ENCODE measurements at regions not wholly inside any gene's neighbourhood (a gene's known extent, or its start where the extent isn't known, plus 50 kb on each side); places are given as distances from the start of the nearest gene placed in this dataset.

- Mint-ChIP-seq H3K9me3 (ENCODE audit: unreplicated experiment) (no peaks in the 10 kb centered on the region), H3K4me3 (ENCODE audit: unreplicated experiment) (no peak overlapping the region)
Measured at GRCh38 chr1:229056046-229056445, 214.9 kb upstream of the RAB4A start.

GRCh38 chr1:229058111-229058561 is 212.8 kb upstream of the RAB4A start:
- Mint-ChIP-seq H3K27me3 (ENCODE audit: unreplicated experiment) (peaks cover 2% of the 10 kb centered on the region), H3K4me3 (ENCODE audit: unreplicated experiment) (no peak overlapping the region), H3K36me3 (ENCODE audit: low read depth, unreplicated experiment) (no peaks in the 10 kb centered on the region), H3K27ac (ENCODE audit: unreplicated experiment) (no peak overlapping the region), H3K4me1 (ENCODE audit: unreplicated experiment) (peaks cover 24% of the 10 kb centered on the region), H3K9me3 (ENCODE audit: unreplicated experiment) (no peaks in the 10 kb centered on the region)
- TF ChIP-seq CTCF (IDR thresholded peaks at IDR 0.05; ENCODE audit: unreplicated experiment), result no peak
- DNase-seq (ENCODE audit: low spot score), result no peak

More at GRCh38 chr1:229056046-229056445, 214.9 kb upstream of the RAB4A start:
- TF ChIP-seq CTCF (IDR thresholded peaks at IDR 0.05; ENCODE audit: unreplicated experiment), result no peak
- Mint-ChIP-seq H3K27me3 (ENCODE audit: unreplicated experiment) (peaks cover 2% of the 10 kb centered on the region), H3K27ac (ENCODE audit: unreplicated experiment) (no peak overlapping the region), H3K36me3 (ENCODE audit: low read depth, unreplicated experiment) (no peaks in the 10 kb centered on the region), H3K4me1 (ENCODE audit: unreplicated experiment) (peaks cover 19% of the 10 kb centered on the region)
- no peak for DNase-seq (ENCODE audit: low spot score)

DNA sequence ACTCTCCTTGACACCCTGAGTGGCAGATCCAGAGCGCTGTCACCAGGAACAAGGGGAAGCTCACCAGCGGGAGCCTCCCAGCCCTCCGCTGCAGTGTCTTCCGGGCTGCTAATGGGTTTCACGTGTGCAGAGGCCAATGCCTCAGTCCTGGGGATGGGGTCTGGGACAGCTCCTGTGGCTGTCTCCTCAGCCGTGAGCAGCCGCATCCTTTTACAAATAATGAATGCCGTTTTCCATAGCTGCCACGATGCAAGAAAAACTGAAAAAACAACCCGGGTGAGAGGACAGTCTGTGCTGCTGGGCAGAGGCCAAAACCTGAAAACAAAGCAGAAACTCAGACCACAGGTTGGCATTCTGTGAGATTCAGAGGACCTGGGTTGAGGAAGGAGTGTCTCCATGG is 212.2 kb upstream of the RAB4A start:
- Mint-ChIP-seq H3K9me3 (ENCODE audit: unreplicated experiment) (no peaks in the 10 kb centered on the region), H3K27me3 (ENCODE audit: unreplicated experiment) (peaks cover 2% of the 10 kb centered on the region), H3K36me3 (ENCODE audit: low read depth, unreplicated experiment) (no peaks in the 10 kb centered on the region), H3K27ac (ENCODE audit: unreplicated experiment) (no peak overlapping the region), H3K4me1 (ENCODE audit: unreplicated experiment) (peaks cover 24% of the 10 kb centered on the region), H3K4me3 (ENCODE audit: unreplicated experiment) (no peak overlapping the region)
- no peak for TF ChIP-seq CTCF (IDR thresholded peaks at IDR 0.05; ENCODE audit: unreplicated experiment)
- no peak for DNase-seq (ENCODE audit: low spot score)

GRCh38 chr1:229059671-229060539 is 211.0 kb upstream of the RAB4A start:
- H3K4me1 Mint-ChIP-seq (ENCODE audit: unreplicated experiment), result peaks cover 24% of the 10 kb centered on the region
- peak overlapping the region; percentile 52 for H3K27ac Mint-ChIP-seq (ENCODE audit: unreplicated experiment)
- H3K4me3 Mint-ChIP-seq (ENCODE audit: unreplicated experiment), result no peak overlapping the region
- TF ChIP-seq CTCF (IDR thresholded peaks at IDR 0.05; ENCODE audit: unreplicated experiment), result no peak
- peaks cover 2% of the 10 kb centered on the region for H3K27me3 Mint-ChIP-seq (ENCODE audit: unreplicated experiment)
- no peaks in the 10 kb centered on the region for H3K36me3 Mint-ChIP-seq (ENCODE audit: low read depth, unreplicated experiment)
- H3K9me3 Mint-ChIP-seq (ENCODE audit: unreplicated experiment), result no peaks in the 10 kb centered on the region
- DNase-seq (ENCODE audit: low spot score), result peak; percentile 44

DNA sequence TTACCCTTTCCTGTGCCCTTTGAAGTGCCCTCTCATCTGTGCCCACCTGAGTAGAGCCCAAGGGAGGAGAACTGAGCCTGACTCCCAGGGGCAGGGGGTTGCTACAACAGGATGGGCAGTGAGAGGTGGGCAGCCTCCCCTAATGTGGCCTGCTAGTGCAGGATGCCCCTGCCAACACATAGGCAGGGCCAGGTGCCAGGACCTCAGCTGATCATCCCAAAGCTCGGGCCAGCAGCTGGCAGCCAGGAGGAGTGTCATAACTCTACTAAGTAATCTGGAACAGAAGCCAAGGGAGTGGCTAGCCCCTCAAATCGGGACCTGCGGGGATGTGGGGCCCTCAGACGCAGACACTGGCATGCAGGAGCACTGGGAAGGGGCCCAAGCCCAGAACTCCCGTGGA is 208.8 kb upstream of the RAB4A start:
- no peaks in the 10 kb centered on the region for H3K36me3 Mint-ChIP-seq (ENCODE audit: low read depth, unreplicated experiment)
- no peak overlapping the region for H3K4me3 Mint-ChIP-seq (ENCODE audit: unreplicated experiment)
- H3K27me3 Mint-ChIP-seq (ENCODE audit: unreplicated experiment), result peaks cover 4% of the 10 kb centered on the region
- TF ChIP-seq CTCF (IDR thresholded peaks at IDR 0.05; ENCODE audit: unreplicated experiment), result no peak
- no peaks in the 10 kb centered on the region for H3K9me3 Mint-ChIP-seq (ENCODE audit: unreplicated experiment)
- H3K27ac Mint-ChIP-seq (ENCODE audit: unreplicated experiment), result no peak overlapping the region
- H3K4me1 Mint-ChIP-seq (ENCODE audit: unreplicated experiment), result peaks cover 24% of the 10 kb centered on the region
- no peak for DNase-seq (ENCODE audit: low spot score)

Measured in endothelial cell (in vitro differentiated cells).